KMS-11 (cell line): ENCODE measurements at regions not wholly inside any gene's neighbourhood (a gene's known extent, or its start where the extent isn't known, plus 50 kb on each side); places are given as distances from the start of the nearest gene placed in this dataset.

Experiments used
- H2AFZ ChIP-seq: fragments of 200-600 bp; sonication (generic); 2 replicates; pipeline ENCODE4 v1.6.1; 2016; ENCODE audit warnings: antibody characterized with exemption, mixed run types, low read depth
- H3K27ac ChIP-seq: fragments of 200-600 bp; sonication (generic); 2 replicates; pipeline ENCODE4 v1.6.1; 2016; ENCODE audit warnings: mild to moderate bottlenecking, mixed run types
- H3K27me3 ChIP-seq: fragments of 200-600 bp; sonication (generic); 2 replicates; pipeline ENCODE4 v1.6.1; 2017; ENCODE audit warnings: mild to moderate bottlenecking, low read depth, mixed run types, moderate library complexity; ENCODE audit not compliant: insufficient read depth
- H3K36me3 ChIP-seq: fragments of 200-600 bp; sonication (generic); 2 replicates; pipeline ENCODE4 v1.6.1; 2017; ENCODE audit warnings: mild to moderate bottlenecking, mixed run types; ENCODE audit not compliant: insufficient read depth
- H3K4me1 ChIP-seq: fragments of 200-600 bp; sonication (generic); 2 replicates; pipeline ENCODE4 v1.6.1; 2016; ENCODE audit warnings: mild to moderate bottlenecking, low read depth, mixed run types; ENCODE audit not compliant: poor library complexity, severe bottlenecking
- H3K4me2 ChIP-seq: fragments of 200-600 bp; sonication (generic); 2 replicates; pipeline ENCODE4 v1.7.0; 2016; ENCODE audit warnings: mild to moderate bottlenecking, mixed run types
- H3K4me3 ChIP-seq: fragments of 200-600 bp; sonication (generic); IDR thresholded peaks from 2 replicates; pipeline ENCODE4 v1.6.1; 2017; ENCODE audit warnings: low read depth, low read length, mixed read lengths; ENCODE audit not compliant: insufficient read depth
- H3K79me2 ChIP-seq: fragments of 200-600 bp; sonication (generic); 2 replicates; pipeline ENCODE4 v1.6.1; 2016; ENCODE audit warnings: low read depth, mixed run types; ENCODE audit not compliant: insufficient read depth
- H3K9ac ChIP-seq: fragments of 200-600 bp; sonication (generic); 2 replicates; pipeline ENCODE4 v1.6.1; 2016; ENCODE audit warnings: mild to moderate bottlenecking, mixed run types
- H4K20me1 ChIP-seq: fragments of 200-600 bp; sonication (generic); 2 replicates; pipeline ENCODE4 v1.6.1; 2016; ENCODE audit warnings: mild to moderate bottlenecking, mixed run types; ENCODE audit not compliant: insufficient read depth
- TF ChIP-seq, protein P1 (sequence below): fragments of 200-600 bp; sonication (generic); conservative IDR thresholded peaks from 2 replicates; pipeline ENCODE4 v1.6.1; 2017; ENCODE audit warnings: low read depth, mild to moderate bottlenecking, antibody characterized with exemption, low read length, moderate library complexity, mixed read lengths

DNA sequence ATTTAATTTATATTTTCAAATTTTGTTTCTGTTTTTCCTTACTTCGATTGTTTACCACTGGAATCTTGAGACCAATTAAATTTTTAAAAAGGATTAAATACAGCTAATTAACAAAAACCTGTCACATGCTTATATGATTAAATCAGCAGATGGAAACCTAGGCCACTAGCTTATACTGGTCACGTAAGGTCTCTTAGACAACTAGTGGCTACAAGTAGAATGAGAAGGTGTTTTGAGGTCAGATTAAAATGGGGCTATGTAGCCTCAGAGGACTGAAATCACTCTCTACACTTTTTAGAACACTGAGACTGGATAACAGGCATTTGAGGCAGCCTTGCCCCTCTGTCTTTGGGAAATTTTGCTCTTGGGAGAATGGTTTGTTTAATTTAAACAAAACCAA is 246.5 kb upstream of the ONECUT1 start:
- H3K27ac ChIP-seq, result no peak overlapping the region
- no peak overlapping the region for H3K4me2 ChIP-seq
- no peaks in the 10 kb centered on the region for H4K20me1 ChIP-seq
- no peaks in the 10 kb centered on the region for H3K4me1 ChIP-seq
- no peaks in the 10 kb centered on the region for H3K36me3 ChIP-seq
- no peak overlapping the region for H3K9ac ChIP-seq
- H2AFZ ChIP-seq, result no peak overlapping the region
- no peak overlapping the region for H3K4me3 ChIP-seq
- TF ChIP-seq, protein P1, sequence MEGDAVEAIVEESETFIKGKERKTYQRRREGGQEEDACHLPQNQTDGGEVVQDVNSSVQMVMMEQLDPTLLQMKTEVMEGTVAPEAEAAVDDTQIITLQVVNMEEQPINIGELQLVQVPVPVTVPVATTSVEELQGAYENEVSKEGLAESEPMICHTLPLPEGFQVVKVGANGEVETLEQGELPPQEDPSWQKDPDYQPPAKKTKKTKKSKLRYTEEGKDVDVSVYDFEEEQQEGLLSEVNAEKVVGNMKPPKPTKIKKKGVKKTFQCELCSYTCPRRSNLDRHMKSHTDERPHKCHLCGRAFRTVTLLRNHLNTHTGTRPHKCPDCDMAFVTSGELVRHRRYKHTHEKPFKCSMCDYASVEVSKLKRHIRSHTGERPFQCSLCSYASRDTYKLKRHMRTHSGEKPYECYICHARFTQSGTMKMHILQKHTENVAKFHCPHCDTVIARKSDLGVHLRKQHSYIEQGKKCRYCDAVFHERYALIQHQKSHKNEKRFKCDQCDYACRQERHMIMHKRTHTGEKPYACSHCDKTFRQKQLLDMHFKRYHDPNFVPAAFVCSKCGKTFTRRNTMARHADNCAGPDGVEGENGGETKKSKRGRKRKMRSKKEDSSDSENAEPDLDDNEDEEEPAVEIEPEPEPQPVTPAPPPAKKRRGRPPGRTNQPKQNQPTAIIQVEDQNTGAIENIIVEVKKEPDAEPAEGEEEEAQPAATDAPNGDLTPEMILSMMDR, result no peak
- H3K27me3 ChIP-seq, result no peaks in the 10 kb centered on the region
- H3K79me2 ChIP-seq, result no peaks in the 10 kb centered on the region

DNA sequence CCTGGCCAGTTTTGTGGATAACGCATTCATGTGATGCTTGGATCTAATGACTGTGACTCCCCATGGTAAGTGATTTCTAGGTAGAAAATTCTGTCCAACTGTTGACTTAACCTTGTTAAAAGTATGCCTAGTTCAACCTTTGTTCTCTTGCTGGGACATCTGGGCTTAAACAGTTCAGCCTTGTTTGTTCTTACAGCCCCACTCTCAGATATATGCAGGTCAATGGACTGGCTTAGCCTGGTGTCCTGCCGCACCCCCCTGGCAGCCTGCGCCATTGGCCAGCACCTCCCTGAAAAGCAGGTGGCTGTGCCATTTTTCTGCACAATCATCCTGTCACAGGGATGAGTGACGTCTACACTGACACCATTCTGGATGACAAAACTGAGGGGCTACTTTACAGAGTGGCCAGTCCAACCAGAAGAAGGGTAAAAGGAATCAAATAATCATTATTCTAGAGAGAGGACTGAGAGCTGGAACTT is 244.7 kb upstream of the ONECUT1 start:
- H3K4me3 ChIP-seq, result no peak overlapping the region
- H3K9ac ChIP-seq, result no peak overlapping the region
- no peak overlapping the region for H3K4me2 ChIP-seq
- no peak overlapping the region for H3K27ac ChIP-seq
- TF ChIP-seq, protein P1, result no peak
- H4K20me1 ChIP-seq, result no peaks in the 10 kb centered on the region
- H2AFZ ChIP-seq, result no peak overlapping the region
- H3K4me1 ChIP-seq, result no peaks in the 10 kb centered on the region
- no peaks in the 10 kb centered on the region for H3K79me2 ChIP-seq
- H3K27me3 ChIP-seq, result no peaks in the 10 kb centered on the region
- no peaks in the 10 kb centered on the region for H3K36me3 ChIP-seq

DNA sequence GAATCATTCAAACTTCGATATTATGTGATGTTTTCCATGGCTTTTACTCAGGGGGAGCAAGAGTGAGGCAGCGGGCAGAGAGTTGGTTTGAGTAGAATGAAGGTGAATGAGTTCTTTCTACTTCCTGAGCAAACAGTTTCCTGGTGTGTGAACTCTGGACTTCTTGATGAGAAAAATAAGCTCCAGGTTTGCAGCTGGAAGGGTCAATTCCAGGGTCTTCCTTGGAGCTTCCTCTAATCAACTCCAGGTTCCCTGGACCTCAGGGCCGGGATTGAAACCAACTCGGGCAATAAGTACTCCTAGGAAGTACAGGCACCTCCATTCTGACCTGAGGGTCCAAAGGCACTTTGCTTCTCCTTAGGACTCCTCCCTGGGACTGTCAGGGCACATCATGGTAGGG is 243.6 kb upstream of the ONECUT1 start:
- no peak overlapping the region for H3K9ac ChIP-seq

DNA sequence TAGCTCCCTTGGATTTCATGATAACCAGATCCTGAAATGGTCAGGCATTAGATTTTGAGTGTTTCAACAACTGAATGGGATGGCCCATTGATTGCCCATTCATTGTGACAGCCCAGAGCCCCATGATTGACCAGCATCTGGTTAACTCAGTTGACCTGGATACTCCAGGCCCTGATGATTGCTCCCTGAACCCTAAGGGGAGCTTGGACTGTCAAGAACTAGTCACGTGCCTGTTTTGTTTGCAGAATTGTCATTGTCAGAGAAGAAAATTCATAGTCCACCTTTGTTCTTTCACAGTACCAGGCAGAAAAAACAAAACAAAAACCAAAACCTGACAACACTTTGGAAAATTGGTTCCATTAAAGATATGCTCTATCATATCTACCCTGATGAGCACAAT is 241.3 kb upstream of the ONECUT1 start:
- no peaks in the 10 kb centered on the region for H3K79me2 ChIP-seq
- H3K4me1 ChIP-seq, result no peaks in the 10 kb centered on the region

More for the DNA sequence above, 243.6 kb upstream of the ONECUT1 start:
- Histone ChIP-seq H3K4me2 (no peak overlapping the region), H3K27ac (no peak overlapping the region), H3K4me3 (no peak overlapping the region), H4K20me1 (no peaks in the 10 kb centered on the region), H3K79me2 (no peaks in the 10 kb centered on the region), H3K27me3 (no peaks in the 10 kb centered on the region), H2AFZ (no peak overlapping the region), H3K4me1 (no peaks in the 10 kb centered on the region), H3K36me3 (no peaks in the 10 kb centered on the region)
- TF ChIP-seq, protein P1, result no peak

More for the DNA sequence above, 241.3 kb upstream of the ONECUT1 start:
- no peak overlapping the region for H3K27ac ChIP-seq
- H3K4me2 ChIP-seq, result no peak overlapping the region
- H4K20me1 ChIP-seq, result no peaks in the 10 kb centered on the region
- no peaks in the 10 kb centered on the region for H3K36me3 ChIP-seq
- H3K9ac ChIP-seq, result no peak overlapping the region
- no peaks in the 10 kb centered on the region for H3K27me3 ChIP-seq
- no peak overlapping the region for H2AFZ ChIP-seq
- TF ChIP-seq, protein P1, result no peak
- H3K4me3 ChIP-seq, result no peak overlapping the region
